PFSK-1 (cell line): ENCODE measurements at regions not wholly inside any gene's neighbourhood (a gene's known extent, or its start where the extent isn't known, plus 50 kb on each side); places are given as distances from the start of the nearest gene placed in this dataset.

Experiments used
- FOXP2 ChIP-seq: optimal IDR thresholded peaks from 2 replicates; pipeline ENCODE3; 2011; ENCODE audit warnings: borderline replicate concordance, control low read depth, inconsistent platforms; ENCODE audit not compliant: insufficient read depth; ENCODE audit errors: extremely low read length, extremely low read depth
- POLR2AphosphoS5 ChIP-seq: IDR thresholded peaks from 2 replicates; pipeline ENCODE4 v1.6.1; 2012; ENCODE audit warnings: low read depth, mild to moderate bottlenecking, control low read depth, low read length, moderate library complexity
- REST ChIP-seq, 2 experiments: IDR thresholded peaks; 2 replicates each; pipeline versions ENCODE4 v1.6.1 to v1.8.0; 2011 to 2012; ENCODE audit warnings: low read depth in 2 of 2, low read length in 2 of 2, control low read depth in 1 of 2, inconsistent platforms in 1 of 2, mild to moderate bottlenecking in 1 of 2, moderate library complexity in 1 of 2; ENCODE audit not compliant: insufficient read depth in 1 of 2
- SIN3A ChIP-seq: IDR thresholded peaks from 2 replicates; pipeline ENCODE4 v1.6.1; 2012; ENCODE audit warnings: mild to moderate bottlenecking, low read length, moderate library complexity, borderline replicate concordance; ENCODE audit not compliant: insufficient read depth
- TAF1 ChIP-seq: IDR thresholded peaks from 2 replicates; pipeline ENCODE4 v1.6.1; 2012; ENCODE audit warnings: low read length, control low read depth, borderline replicate concordance; ENCODE audit not compliant: insufficient read depth

DNA sequence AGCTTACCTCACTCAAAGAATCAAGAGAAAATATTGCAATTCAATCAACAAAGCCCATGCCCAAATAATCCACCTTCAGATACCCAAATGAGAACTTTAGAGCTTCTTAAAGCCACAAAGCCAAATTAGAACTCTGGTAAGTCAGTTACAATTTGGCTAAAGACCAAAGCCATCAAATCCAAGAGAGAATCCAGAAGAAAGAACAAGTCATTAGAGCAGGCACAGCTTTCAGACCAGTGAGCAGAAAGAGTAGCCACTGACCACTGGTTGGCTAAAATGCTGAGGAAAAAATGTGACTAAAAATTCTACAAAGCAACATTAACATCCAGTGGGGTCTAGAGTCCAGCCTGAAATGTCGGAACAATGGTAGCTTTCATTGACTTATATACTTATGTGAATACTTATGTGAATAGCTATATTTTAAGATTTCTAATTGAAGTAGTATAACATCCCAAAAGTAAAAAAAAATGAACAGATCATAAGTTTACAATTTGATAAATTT, 735.2 kb upstream of the TBX3 start:
- TF ChIP-seq POLR2AphosphoS5: no peak
- TF ChIP-seq TAF1: no peak
- no peak for TF ChIP-seq SIN3A
- TF ChIP-seq REST (IDR thresholded peaks at IDR 0.05; ENCODE audit: insufficient read depth in 1 of 2, low read depth in 2 of 2, low read length in 2 of 2): no peak
- no peak for TF ChIP-seq FOXP2
